GM21515 (cell line): ENCODE measurements at regions not wholly inside any gene's neighbourhood (a gene's known extent, or its start where the extent isn't known, plus 50 kb on each side); places are given as distances from the start of the nearest gene placed in this dataset.

Source experiments
- ATAC-seq: cut with Tn5 transposase; IDR thresholded peaks from one replicate; pipeline ENCODE4 v1.9.1; 2021; ENCODE audit not compliant: unreplicated experiment

GRCh38 chr9:129490583-129491486 is 130.1 kb downstream of the C9orf50 start:
- ATAC-seq = no peak

- no peak for ATAC-seq
These were observed 130.9 kb downstream of the C9orf50 start for GRCh38 chr9:129489838-129490582.

- ATAC-seq = no peak
These were observed 133.0 kb downstream of the C9orf50 start for GRCh38 chr9:129487658-129488483.

GRCh38 chr9:129486756-129487657 is 133.9 kb downstream of the C9orf50 start:
- ATAC-seq = no peak

- ATAC-seq = no peak
These were observed 135.6 kb downstream of the C9orf50 start for GRCh38 chr9:129485145-129485774.

- no peak for ATAC-seq
These were observed 136.4 kb downstream of the C9orf50 start for GRCh38 chr9:129484352-129485000.

GRCh38 chr9:129483415-129484351 is 137.2 kb downstream of the C9orf50 start:
- no peak for ATAC-seq

- ATAC-seq = no peak
These were observed 138.1 kb downstream of the C9orf50 start for GRCh38 chr9:129482521-129483414.

- ATAC-seq = no peak
These were observed 138.9 kb downstream of the C9orf50 start for GRCh38 chr9:129481810-129482511.

- ATAC-seq = no peak
These were observed 139.5 kb downstream of the C9orf50 start for GRCh38 chr9:129481424-129481809.

GRCh38 chr9:129480745-129481144 is 140.2 kb downstream of the C9orf50 start:
- no peak for ATAC-seq

- ATAC-seq = no peak
These were observed 140.7 kb downstream of the C9orf50 start for GRCh38 chr9:129480227-129480626.

GRCh38 chr9:129479631-129480011 is 141.3 kb downstream of the C9orf50 start:
- ATAC-seq = no peak

- no peak for ATAC-seq
These were observed 141.8 kb downstream of the C9orf50 start for GRCh38 chr9:129478961-129479630.

GRCh38 chr9:129478461-129478860 is 142.4 kb downstream of the C9orf50 start:
- no peak for ATAC-seq
